Left cardiac atrium (tissue), 4 donors: ENCODE measurements at regions not wholly inside any gene's neighbourhood (a gene's known extent, or its start where the extent isn't known, plus 50 kb on each side); places are given as distances from the start of the nearest gene placed in this dataset.

Experiments used
- ATAC-seq, 2 donors: fragments of 200-7000 bp; cut with Tn5 transposase; one replicate each; pipeline ENCODE4 v1.9.1; 2020; ENCODE audit warnings: mild to moderate bottlenecking in 2 of 2, moderate library complexity in 2 of 2
- DNase-seq: peaks from one replicate; pipeline ENCODE4 v3.0.0-alpha.2; 2020
- intact Hi-C, 2 donors: fragments of 100-400 bp; cut with DNase I; formaldehyde crosslinking; loops; one replicate each; pipeline versions ENCODE4 v1.14.1 to v1.15.1; 2022 to 2023
- donor health status: DM: no; HTN: yes; CAD: no.
- donor health status: DM: no; HTN: yes; CAD: no; lungs with severe emphysema.
- donor health status: DM: yes; HTN: yes; CAD: no.
- donor health status: Dilated cardiomyopathy.

GRCh38 chr6:159378411-159379328 is 209.5 kb downstream of the FNDC1 start:
- intact Hi-C loops: no loop called here
- peak; percentile 32 to 83 for ATAC-seq
- no peak for DNase-seq

- ATAC-seq (peak; percentile 31 to 63), DNase-seq (no peak)
Measured at GRCh38 chr6:159376516-159377158, 207.4 kb downstream of the FNDC1 start.

DNA sequence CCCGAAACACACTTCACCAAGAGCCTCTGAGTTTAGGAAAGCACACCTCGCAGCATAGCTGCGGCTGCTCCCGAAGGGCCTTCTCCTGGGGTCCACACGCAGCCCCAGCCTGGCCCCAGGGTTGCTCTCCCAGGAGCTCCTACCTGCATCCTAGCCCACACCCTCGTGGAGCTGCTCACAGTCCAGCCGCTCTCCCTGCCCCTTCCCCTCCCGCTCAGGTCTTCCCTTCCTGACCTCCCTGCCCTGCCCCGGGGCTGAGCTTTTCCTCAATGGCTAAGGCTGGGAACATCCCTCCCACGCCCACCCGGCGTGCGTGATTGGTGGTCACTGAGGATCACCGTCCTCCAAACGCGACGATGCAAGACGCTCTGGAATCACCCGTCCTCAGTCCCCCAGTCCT is 205.8 kb downstream of the FNDC1 start:
- ATAC-seq (no peak), DNase-seq (no peak)
- intact Hi-C loops: no loop called here

More at GRCh38 chr6:159376516-159377158, 207.4 kb downstream of the FNDC1 start:
- intact Hi-C loops: no loop called here

GRCh38 chr6:159373670-159374069 is 204.5 kb downstream of the FNDC1 start:
- ATAC-seq: no peak
- intact Hi-C loops: no loop called here
- no peak for DNase-seq

- DNase-seq (no peak), ATAC-seq (peak in 1 of 2 donors; percentile 63)
- intact Hi-C loops: no loop called here
Measured at GRCh38 chr6:159372333-159372732, 203.1 kb downstream of the FNDC1 start.

DNA sequence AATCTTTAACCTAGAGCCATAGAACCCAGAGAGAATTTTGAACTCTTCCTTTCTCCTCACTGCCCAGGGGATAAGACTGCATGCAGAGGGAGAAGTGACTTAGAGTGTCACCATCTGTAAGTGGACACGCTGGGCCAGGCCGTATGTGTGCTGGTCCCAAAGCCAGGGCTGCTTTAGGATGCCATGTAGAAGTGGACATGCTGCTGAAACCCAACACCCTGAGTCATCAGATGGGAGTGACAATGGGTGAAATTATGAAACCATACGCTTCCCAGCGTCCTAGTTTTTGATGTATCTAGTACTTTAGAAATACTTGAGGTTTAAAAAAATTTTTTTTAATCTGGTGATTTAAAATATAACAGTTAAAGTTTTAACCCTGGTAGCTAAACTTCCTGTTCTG is 191.1 kb downstream of the FNDC1 start:
- intact Hi-C loops: no loop called here
- DNase-seq: no peak
- ATAC-seq: peak in 1 of 2 donors; percentile 30

GRCh38 chr6:159359581-159360297 is 190.5 kb downstream of the FNDC1 start:
- ATAC-seq: no peak
- intact Hi-C loops: no loop called here
- no peak for DNase-seq

DNA sequence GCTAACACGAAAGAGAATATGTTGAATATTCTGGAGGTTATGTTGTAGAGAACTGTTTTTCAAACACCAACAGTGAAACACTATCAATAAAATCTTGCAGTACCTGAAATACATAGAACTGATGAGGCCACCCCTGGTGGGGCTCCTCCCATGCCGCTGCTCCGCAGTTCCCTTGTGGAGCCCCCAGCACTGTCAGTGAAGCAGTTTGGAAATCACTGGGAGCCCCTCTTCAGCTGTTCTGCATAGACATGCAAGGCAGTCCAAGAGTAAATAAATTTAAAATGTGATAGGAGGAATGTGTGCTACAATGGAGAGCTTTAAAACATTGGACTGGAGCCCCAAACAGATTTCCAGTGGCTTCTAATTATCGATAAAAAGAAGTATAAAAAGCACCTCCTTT is 189.4 kb downstream of the FNDC1 start:
- intact Hi-C loops: no loop called here
- ATAC-seq: no peak
- no peak for DNase-seq

- intact Hi-C loops: no loop called here
- ATAC-seq (no peak), DNase-seq (no peak)
Measured at GRCh38 chr6:159357211-159357915, 188.2 kb downstream of the FNDC1 start.

GRCh38 chr6:159353193-159353592 is 184.0 kb downstream of the FNDC1 start:
- intact Hi-C loops: no loop called here
- no peak for ATAC-seq
- DNase-seq: no peak

DNA sequence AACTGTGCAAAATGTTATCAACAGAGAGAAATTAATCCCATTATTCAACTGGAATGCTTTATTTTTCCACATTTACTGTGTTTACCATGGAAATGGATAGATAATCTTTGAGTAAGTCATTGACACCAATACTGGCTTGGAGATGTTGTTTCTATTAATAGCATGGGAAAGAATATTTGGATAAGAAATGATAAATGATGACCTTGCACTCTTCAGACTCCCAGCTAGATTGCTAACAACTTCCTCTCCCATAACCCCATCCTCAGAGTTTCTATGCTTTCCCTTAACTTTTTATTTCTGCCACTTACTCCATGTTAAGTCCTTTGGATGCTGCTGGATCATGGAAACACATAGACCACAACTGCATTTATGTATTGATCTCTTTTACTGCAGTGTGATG is 182.5 kb downstream of the FNDC1 start:
- intact Hi-C loops: no loop called here
- ATAC-seq (no peak), DNase-seq (no peak)

- ATAC-seq (no peak), DNase-seq (no peak)
- intact Hi-C loops: no loop called here
Measured at GRCh38 chr6:159349915-159350314, 180.7 kb downstream of the FNDC1 start.

GRCh38 chr6:159343709-159344108 is 174.5 kb downstream of the FNDC1 start:
- no peak for ATAC-seq
- intact Hi-C loops: no loop called here
- no peak for DNase-seq

- ATAC-seq (no peak), DNase-seq (no peak)
- intact Hi-C loops: no loop called here
Measured at GRCh38 chr6:159342146-159342545, 172.9 kb downstream of the FNDC1 start.

DNA sequence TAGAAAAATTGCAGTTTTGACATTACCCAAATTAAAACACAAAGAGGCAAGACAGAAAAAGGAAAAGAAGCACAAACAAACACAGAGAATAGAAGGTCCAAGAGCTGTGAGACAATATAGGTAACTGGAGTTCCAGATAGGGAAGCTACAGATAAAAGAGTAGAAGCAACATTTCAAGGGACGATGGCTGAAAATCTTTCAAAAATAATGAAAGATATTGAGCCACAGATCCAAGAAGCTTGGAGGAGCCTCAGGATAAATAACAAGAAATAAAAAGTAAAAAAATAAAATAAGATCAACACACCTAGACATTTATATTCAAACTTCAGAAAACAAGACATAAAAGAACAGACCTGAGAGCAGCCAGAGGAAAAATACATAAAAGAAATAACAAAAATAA is 164.9 kb downstream of the FNDC1 start:
- intact Hi-C loops: no loop called here
- ATAC-seq (no peak), DNase-seq (no peak)

DNA sequence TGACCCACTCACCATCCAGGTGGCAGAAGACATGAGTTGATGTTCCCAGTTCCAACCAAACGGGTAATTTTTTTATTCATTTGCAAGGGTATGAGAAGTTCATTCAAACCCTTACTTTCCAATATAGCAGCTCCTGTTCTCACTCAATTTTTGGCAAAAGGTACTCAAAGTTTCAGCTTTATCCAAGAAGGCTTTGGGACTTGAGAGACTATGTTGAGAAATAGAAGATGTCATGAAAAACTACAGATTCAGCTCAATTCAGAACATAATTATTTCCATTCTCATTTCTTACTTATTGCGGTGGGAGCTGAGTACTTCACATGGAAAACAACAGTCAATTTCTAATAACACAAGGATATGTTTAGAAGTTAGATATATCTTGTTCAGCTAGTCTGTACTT is 162.3 kb downstream of the FNDC1 start:
- intact Hi-C loops: no loop called here
- DNase-seq: no peak
- no peak for ATAC-seq

DNA sequence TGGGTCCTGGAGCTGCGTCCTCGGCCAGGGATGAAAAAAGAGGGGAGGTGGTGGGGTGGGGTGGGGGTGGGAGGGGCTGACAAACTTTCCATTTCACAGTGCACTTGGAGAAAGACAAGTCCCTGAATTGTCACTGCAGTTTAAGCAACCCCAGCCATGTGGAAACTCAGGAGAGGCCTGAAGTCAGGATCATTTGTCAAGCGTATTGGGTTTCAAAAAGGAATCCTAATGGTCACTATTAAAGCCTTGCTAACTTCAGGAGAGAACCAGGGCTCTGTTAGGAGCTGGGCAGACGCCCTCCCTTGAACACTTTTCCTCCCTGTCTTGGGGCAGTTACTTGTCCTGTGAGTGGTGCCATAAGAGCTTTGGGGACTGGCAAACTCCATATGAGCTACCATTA is 159.9 kb downstream of the FNDC1 start:
- DNase-seq (no peak), ATAC-seq (no peak)
- intact Hi-C loops: no loop called here

- intact Hi-C loops: no loop called here
- ATAC-seq (no peak), DNase-seq (no peak)
Measured at GRCh38 chr6:159328052-159328451, 158.9 kb downstream of the FNDC1 start.

DNA sequence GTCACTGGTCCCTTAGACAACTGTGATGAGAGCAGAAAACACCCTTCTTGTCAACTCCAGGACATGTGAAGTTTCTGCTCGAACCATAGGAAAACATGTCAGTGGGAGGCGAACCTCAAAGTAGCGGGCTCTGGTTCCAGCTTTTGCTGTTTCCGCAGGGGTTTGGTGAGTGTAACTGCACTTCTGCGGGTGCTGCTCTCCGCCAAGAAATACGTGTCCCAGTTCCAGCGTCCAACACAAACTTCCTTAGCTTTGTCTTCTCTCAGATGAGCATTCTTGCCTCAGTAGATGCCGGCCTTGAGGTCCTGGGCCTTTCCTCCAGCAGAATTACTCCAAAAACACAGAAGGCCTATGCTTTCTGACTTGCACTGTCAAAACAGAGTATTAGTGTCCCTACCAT is 156.3 kb downstream of the FNDC1 start:
- ATAC-seq (peak in 1 of 2 donors; percentile 48), DNase-seq (no peak)
- intact Hi-C loops: no loop called here

DNA sequence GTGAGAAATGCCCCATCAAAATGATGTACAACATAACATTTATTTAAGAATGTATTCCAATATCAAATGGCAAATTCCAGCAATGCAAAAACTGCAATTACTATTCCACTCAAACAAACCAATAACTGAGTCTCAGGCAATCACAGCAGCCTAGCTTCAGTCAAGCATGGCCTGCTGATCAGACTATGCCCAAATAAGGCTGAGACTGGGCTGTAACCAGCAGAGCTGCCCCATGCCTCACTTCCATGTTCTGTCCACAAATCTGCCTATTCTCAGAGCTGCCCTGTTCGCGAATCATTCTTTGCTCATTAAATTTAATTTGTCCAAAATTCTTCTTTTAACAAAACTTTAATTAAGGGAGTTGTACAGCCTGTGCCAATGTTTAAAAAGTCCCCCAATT is 155.4 kb downstream of the FNDC1 start:
- intact Hi-C loops: no loop called here
- no peak for DNase-seq
- ATAC-seq: no peak
